ENCODE measurements at regions not wholly inside any gene's neighbourhood (a gene's known extent, or its start where the extent isn't known, plus 50 kb on each side); places are given as distances from the start of the nearest gene placed in this dataset.

- TF ChIP-seq, protein P1, sequence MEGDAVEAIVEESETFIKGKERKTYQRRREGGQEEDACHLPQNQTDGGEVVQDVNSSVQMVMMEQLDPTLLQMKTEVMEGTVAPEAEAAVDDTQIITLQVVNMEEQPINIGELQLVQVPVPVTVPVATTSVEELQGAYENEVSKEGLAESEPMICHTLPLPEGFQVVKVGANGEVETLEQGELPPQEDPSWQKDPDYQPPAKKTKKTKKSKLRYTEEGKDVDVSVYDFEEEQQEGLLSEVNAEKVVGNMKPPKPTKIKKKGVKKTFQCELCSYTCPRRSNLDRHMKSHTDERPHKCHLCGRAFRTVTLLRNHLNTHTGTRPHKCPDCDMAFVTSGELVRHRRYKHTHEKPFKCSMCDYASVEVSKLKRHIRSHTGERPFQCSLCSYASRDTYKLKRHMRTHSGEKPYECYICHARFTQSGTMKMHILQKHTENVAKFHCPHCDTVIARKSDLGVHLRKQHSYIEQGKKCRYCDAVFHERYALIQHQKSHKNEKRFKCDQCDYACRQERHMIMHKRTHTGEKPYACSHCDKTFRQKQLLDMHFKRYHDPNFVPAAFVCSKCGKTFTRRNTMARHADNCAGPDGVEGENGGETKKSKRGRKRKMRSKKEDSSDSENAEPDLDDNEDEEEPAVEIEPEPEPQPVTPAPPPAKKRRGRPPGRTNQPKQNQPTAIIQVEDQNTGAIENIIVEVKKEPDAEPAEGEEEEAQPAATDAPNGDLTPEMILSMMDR (IDR thresholded peaks at IDR 0.05; ENCODE audit: low read depth, low read length): no peak
- no peak overlapping the region for H3K4me3 ChIP-seq (ENCODE audit: low read depth, low read length)
Observed at GRCh38 chr1:100628631-100629081, 90.7 kb downstream of the GPR88 start.

GRCh38 chr1:100629391-100629790 is 90.2 kb upstream of the VCAM1 start:
- TF ChIP-seq, protein P1 (IDR thresholded peaks at IDR 0.05; ENCODE audit: low read depth, low read length): no peak

DNA sequence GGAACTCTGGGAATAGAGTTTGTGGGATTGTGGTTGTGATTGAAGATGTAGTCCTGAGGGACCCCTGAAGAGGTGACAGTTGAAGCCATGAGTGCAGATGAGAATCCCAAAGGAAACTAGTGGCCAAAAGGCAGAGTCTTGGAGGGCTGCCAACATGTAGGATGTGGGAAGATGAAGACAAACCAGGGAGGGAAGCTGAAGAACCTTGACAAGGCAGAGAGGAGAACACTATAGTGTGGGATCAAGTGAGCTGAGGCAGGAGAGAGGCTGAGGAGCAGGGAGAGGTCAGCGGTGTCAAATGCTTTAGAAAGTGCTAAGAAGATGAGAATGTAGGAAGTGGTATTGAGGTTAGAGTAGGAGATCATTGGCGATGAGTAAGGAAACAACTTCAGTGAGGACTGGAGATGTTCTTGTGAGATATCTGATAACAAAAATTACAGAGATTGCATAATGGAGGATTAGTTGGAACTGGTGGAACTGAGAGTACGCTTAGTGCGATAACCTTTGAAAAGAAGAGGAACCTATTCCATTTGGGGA is 88.5 kb upstream of the VCAM1 start:
- no peak overlapping the region for H3K4me3 ChIP-seq (ENCODE audit: low read depth, low read length)
- TF ChIP-seq, protein P1 (IDR thresholded peaks at IDR 0.05; ENCODE audit: low read depth, low read length): no peak

More at GRCh38 chr1:100629391-100629790, 90.2 kb upstream of the VCAM1 start:
- no peak overlapping the region for H3K4me3 ChIP-seq (ENCODE audit: low read depth, low read length)

GRCh38 chr1:100642826-100643225 is 76.7 kb upstream of the VCAM1 start:
- TF ChIP-seq, protein P1 (IDR thresholded peaks at IDR 0.05; ENCODE audit: low read depth, low read length): no peak
- H3K4me3 ChIP-seq (ENCODE audit: low read depth, low read length): no peak overlapping the region

- H3K4me3 ChIP-seq (ENCODE audit: low read depth, low read length): no peak overlapping the region
- TF ChIP-seq, protein P1 (IDR thresholded peaks at IDR 0.05; ENCODE audit: low read depth, low read length): no peak
Observed at GRCh38 chr1:100643471-100644196, 75.9 kb upstream of the VCAM1 start.

GRCh38 chr1:100646001-100646400 is 73.5 kb upstream of the VCAM1 start:
- TF ChIP-seq, protein P1 (IDR thresholded peaks at IDR 0.05; ENCODE audit: low read depth, low read length): no peak
- no peak overlapping the region for H3K4me3 ChIP-seq (ENCODE audit: low read depth, low read length)

DNA sequence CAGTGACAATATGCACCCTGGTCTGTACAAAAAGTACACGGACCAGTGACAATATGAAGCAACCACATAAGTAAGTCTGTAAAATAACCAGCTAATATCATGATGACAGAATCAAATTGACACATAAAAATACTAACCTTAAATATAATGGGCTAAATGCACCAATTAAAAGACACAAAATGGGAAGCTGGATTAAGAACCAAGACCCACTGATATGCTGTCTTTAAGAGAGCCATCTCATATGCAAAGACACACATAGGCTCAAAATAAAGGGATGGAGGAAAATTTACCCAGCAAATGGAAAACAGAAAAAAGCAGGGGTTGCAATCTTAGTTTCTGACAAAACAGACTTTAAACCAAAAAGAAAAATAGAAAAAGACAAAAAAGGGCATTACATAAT is 70.4 kb upstream of the VCAM1 start:
- no peak overlapping the region for H3K4me3 ChIP-seq (ENCODE audit: low read depth, low read length)

More for the DNA sequence above, 70.4 kb upstream of the VCAM1 start:
- TF ChIP-seq, protein P1 (IDR thresholded peaks at IDR 0.05; ENCODE audit: low read depth, low read length): no peak
